ENCODE measurements at regions not wholly inside any gene's neighbourhood (a gene's known extent, or its start where the extent isn't known, plus 50 kb on each side); places are given as distances from the start of the nearest gene placed in this dataset.

DNA sequence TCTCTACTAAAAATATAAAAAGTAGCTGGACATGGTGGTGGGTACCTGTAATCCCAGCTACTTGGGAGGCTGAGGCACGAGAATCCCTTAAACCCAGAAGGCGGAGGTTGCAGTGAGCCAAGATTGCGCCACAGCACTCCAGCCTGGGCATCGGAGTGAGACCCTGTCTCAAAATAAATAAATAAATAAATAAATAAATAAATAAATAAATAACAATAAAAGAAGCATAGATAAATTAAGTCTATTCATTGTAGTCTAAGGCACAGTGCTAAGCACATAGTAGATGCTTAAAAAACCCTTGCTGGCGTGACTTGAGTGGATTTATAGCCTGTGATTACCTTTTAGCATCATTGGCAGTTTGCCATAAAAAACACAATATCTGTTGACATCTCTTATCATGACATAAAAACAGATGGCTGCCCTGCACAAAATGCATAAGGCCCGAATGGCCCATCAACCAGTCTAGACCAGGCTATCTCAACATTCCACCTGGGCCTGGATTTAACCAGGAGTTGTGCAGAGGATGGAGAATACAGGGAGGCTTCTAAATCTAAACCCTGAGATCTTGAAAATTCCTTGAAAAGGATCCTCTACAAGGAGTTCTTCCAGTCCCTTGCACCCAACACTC lies 94.9 kb downstream of the PRLHR start:
- DNase-seq = no peak

DNA sequence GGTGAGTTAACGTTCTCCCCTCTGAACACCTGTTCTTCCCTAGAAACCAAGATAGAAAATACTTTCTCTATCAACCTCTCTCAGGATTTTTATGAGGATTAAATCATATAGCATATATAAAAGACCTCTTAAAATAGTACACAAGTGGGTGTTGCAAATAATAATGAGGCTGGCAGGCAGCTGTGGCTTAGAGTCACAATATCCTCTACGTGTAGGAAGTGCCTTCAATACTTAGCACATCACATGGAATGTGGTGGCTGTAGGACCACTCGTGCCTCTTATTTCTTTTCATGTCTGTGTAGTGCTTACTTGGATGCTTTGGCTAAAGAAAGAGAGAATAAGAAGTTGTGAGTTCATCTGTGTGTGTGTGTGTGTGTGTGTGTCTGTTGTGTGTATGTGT lies 96.3 kb downstream of the PRLHR start:
- DNase-seq = no peak

DNA sequence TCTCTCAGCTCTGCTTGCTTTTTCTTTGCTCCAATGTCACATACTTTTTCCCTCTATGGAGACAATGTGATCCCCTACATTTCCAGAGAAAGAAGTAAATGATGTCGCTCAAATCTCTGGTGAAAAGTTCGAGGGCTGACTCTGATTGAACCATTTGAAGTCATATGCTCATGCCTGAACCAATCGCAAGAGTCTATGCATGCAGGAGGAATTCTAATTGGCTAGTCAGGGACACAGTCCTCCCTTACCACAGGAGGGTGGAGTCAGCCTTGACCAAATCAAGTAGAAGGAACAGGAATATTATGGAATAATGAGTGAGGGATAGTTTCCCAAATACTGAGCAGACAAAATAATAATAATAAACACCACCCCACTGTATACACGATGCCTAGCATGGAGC lies 96.8 kb downstream of the PRLHR start:
- DNase-seq = no peak

DNA sequence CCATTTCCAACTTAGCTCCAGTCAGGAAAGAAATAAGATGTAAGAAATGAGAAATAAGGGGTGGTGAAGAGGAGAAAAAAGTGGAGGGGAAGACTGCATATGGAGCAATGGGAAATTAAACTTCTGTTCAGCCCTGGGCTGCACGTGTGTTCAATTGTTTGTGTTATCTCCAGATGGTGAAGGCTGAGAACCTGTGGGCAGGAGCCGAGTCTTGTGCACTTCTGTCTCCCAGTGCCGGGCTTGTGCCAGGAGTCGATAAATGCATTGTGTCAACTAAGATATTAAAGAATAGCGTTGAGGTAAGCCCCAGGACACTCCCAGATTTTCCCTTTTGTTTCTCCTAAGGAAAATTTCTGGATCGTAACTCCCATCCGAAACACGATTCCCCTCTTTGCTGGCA lies 98.2 kb downstream of the PRLHR start:
- DNase-seq = no peak

DNA sequence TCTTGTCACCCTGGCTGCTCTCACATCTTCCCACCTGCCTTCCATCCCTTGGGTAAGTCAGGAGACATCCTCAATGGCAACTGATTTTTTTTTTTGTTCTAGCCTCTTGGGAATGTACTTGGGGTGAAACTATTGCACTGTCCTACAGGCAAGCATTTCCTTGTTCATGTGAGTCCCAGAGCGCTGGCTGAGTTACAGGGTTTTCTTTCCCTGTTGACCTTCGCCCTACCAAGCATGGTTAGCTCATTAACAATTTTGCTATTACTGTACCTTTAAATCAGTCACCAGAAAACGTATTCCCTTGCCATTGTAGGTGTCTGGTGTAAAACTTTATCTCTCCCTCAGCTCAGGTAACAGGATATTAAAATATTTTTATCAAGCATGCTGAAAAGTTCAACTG lies 98.9 kb downstream of the PRLHR start:
- no peak for DNase-seq

DNA sequence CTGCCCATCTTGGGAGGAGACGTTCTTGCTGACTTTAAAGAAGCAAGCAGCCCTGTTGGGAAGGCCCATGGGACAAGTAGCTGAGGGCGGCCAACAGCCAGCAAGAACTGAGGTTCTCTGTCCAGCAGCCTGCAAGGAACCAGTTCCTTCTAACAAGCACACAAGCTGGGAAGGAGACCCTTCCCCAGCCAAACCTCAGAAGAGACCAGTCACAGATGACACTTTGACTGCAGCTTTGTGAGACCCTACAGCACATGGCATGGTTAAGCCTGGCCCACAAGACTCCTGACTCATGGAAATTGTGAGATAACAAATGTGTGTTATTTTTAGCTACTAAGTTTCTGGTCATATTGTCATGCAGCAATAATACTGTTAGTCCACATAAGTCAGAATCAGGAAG lies 99.9 kb downstream of the PRLHR start:
- no peak for DNase-seq

DNA sequence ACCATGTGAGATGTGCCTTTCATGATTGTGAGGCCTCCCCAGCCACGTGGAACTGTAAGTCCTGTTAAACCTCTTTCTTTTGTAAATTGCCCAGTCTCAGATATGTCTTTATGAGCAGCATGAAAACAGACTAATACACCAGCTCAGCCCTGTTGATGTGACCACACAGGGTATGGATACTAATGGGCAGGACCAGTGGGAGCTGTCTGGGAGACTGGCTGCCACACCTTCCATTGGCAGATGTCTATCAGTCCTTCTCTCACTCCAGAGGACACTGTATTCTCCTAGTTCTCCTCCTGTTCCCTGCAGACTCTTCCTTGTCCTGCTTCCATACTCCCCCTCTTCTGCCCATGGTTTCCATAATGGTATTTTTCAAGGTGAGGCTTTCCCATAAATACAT lies 104.4 kb downstream of the PRLHR start:
- no peak for DNase-seq

DNA sequence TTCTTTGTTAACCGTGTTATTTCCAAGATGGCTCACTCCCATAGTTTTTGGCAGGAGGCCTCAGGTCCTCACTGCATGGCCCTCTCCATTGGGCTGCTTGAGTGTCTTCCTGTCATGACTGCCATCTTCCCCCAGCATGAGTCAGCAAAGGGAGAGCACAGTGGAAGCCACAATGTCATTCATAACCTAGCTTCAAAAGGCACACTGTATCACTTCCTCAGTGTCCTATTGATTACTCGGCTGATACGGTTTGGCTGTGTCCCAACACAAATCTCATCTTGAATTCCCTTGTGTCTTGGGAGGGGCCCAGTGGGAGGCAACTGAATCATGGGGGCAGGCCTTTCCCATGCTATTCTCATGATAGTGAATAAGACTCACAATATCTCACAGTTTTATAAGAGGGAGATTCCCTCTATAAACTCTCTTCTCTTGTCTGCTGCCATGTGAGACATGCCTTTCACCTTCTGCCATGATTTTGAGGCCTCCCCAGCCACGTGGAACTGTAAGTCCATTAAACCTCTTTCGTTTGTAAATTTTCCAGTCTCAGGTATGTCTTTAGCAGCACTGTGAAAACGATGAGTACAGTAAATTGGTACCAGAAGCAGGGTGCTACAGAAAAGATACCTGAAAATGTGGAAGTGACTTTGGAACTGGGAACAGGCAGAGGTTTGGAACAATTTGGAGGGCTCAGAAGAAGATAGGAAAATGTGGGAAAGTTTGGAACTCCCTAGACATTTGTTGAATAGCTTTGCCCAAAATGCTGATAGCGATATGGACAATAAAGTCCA lies 106.5 kb downstream of the PRLHR start:
- no peak for DNase-seq

DNA sequence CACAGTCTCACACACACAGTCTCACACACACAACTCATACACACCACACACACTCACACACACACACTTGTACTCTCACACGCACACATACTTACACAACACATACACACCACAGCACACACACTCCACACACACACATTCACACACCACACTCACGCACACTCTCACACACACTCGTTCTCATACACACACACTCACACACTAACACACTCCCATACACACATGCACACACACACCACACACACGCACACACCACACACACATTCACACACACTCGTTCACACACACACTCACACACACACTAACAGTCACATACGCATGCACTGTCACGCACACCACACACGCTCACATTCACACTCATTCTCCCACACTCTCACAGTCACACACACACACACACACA lies 109.8 kb downstream of the PRLHR start:
- no peak for DNase-seq

DNA sequence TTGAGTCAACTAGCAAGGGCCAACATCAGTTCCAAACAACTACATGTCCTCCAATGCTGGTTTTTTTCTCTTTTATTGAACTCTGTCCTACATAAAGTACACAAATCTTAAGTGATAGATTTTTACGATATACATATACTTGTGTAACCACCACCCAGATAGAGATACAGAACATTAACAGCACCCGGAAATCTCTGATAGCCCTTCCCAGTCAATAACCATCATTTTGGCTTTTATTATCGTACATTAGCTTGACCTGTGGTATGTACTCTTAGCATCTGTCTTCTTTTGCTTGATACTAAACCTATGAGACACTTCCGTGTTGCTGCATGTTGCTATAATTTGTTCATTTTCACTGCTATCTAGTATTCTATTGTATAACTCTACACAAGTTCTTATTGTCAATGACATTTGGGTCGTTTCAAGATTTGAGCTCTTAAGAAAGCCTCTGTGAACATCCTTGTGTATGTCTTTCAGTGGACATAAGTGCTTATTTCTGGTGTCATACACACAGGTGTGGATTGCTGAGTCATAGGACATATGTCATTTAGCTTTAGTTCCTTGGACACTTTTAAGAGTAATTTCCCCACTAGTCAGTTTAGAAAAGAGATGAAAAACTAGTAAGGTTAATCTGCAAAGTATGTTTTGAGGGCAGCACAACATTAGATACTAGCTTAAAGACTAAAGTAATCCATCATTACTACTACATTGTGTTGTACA lies 111.1 kb downstream of the PRLHR start:
- no peak for DNase-seq

DNA sequence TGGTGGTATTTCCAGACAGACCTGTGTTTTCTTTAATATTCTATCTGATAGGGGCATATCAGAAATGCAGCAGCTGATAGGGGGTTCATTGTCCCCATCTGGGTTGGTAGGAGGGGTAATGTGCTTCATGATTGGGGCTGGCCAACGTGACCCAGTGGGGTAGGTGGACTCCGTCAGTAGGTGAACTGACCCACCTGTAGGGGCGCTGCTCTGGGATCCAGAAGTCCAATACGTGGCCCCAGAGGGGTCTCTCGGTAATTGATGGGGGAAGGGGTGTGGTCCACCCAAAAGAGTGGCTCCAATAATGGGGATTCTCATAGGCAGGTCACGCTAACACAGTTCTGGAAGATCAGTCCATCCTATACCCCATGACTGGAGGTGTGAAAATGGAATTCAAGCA lies 112.0 kb downstream of the PRLHR start:
- no peak for DNase-seq

DNA sequence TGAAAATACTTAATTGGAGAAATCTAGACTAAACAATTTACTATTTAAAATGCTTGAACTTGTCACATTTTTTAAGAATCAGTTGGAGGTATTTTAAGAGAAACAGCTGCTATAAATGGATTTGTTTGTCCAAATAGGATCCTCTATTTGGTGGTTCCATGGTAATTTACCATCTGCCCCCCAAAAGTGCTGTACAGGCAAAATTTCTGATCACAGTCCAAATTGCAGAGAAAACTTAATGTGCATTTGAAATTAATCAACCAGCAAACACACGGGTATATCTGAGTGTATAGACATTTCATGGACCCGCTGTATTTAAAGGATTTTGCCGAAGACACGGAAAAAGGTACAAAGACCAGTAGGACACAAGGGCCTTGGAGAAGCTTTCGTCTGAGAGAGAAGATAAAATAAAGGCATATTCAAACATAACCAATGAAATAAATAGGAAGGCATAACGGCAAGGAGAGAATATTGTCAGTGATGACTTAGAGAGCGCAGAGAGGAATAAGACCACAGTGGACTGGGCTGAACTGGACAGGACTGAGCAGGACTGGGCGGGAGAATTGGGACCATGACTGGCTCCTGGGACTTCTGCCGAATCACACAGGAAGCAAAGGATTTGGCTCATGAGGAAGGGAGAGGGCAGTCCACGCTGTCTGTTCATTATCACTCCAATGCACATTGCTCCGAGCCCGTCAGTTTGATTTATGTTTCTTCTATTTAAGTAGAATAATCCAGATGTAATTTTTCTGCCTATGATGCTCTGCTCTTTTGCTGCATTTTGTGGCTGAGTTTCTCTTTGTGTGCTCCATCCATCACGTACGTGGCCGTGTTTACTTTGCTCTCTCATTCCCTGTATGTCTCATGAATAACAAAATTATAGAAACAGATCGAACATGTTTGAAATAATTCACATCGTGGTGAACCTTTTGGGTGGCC lies 112.8 kb downstream of the PRLHR start:
- DNase-seq = no peak

DNA sequence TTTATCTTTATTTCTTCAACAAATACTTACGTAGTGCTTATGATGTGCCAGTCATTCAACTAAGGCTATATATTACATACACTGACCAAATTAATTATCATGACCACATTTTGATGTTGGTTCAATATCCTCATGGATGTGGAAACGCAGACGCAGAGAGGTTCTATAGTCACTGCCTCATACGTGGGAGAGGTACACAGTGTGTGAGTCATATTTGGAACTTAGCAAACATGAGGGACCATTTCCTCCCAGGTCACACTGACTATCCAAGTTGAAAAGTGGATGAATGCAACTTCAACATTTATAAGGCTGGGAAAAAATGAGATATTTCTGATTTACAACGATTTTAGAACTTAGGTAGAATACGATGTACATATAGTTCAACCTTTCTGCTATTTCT lies 113.6 kb downstream of the PRLHR start:
- no peak for DNase-seq

DNA sequence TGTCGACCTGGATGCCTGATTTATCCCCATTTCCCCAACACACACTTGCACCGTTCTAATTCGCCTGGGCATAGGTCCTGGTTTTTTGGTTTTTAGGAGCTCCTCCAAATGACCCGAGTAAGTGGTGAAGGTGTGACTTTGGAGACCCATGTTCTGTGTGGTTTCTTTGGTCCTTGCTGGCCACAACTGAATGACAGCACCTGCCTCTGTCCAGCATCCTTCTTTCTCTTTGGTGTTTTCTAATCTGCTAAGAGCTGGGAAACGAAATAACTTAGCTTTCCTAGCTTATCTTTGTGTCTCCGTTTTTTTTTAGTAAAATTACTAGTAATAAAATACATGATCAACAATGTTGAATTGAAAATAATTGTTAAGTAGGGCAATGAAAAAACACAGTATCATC lies 120.2 kb downstream of the PRLHR start:
- no peak for DNase-seq

DNA sequence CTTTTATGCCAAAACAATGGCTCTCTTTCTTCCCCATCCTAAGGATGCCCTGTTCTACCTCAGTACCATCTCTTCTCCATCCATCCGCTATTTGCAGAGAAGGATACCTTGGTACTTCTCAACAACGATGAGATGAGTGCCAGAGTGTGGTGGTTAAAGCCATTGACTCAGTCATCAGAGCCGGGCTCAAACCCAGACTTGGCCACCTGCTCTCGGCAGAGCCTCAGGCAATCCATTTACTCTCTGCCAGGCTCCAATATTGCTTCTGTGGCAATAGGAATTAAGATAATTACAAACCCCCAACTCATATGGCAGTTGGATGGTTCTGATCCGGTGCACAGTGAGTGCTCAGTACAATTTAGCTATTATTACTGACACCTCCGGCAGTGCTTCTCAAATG lies 121.3 kb downstream of the PRLHR start:
- no peak for DNase-seq

DNA sequence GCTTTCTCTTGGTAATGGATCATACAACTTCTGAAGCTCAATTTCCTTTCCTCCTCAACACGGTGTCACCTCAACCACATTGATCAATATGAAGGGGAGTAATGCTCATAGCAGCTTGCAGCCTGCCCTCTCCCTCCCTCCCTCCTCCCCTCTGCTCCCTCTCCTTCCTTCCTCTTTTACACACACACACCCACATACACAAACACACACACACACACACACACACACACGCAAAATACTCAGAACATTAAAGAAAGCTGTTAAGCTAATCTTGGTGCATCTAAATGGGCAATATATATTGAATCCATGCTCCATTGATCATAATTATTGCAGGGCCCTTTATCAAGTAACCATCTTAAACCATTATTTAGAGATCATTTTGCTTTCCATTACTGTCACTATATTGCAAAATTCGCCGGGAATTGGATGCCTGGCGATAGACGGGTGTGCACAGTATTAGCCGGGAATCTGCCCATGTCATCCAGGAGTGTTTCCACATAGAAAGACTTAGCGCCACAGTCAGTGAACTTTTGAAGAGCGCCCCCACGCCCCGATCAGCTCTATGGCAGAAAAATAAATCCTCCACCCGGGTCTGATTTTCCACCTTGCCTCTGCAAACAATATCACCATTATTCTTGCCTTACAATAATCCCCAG lies 122.0 kb downstream of the PRLHR start:
- DNase-seq = no peak

DNA sequence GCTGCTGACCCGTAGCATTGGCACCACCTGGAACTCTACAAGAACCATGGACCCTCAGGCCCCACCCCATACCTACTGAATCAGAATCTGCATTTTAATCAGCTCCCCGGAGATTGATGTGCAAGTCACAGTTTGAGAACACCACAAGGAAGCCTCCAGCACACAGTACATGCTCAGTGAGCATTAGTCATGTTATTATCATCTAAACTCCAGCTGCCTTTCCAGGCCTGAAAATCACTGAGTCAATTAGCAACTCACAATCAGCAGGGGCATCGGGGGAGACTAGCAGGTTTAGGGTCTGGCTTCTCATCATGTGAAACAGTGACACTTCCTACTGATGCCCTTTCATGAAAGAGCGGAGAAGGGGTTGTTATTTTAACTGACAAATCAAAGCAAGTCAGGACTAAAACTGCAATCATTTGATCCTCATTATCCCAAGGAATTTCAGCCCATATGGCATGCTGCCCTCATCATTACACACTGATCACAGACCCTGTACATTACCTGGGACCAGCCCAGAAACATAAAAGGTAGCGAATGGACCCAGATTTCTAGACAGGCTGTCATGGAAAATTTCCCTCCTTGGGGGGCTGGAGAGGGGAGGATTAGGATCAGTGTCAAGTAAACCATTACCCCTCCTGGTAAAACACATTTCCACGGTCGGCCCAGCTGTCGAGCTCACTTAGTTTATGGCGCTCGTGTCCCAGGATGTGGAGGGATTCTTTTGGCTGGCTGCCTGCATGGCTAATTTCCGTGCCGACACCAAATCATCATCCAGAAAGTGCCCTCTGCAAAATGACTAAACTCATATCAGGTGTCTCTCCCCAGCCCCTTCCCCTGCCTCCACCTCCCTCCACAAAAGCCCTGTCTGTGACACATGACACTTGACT lies 122.8 kb downstream of the PRLHR start:
- DNase-seq = no peak

DNA sequence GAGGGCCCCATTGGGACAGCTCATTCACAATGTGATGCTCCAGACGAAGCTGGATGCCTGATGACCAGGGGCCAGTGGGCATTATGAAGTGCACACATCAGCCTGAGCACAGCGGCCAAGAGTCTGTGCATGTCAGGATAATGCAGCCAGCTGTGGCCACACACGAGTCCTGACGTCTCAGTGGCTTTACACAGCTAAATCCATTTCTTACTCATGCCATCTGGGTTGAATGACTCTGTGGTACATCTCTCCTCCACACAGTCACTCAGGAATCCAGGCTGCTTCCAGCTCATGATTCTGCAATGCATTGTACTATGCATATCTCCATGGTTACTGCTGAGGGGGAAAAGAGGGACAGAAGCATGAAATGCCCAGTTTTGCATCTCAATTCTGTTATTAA lies 123.6 kb downstream of the PRLHR start:
- DNase-seq = no peak

DNA sequence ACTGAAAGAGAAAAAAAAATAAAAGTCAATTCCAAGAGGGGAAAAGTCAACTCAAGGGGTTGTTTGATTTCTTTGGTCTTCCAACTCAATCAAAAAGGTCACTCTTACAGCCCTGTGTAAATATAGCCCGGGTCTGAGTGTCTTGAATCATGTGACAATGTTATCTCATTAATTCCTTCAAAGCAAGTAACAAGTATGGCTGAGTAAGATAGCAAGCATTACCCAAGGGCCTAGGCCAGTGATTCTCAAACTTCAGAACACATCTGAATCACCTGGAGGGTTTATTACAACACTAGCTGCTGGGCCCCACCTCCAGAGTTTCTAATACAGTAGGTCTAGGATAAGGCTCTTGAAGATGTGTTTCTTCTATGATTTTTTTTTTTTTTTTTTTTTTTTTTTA lies 125.0 kb downstream of the PRLHR start:
- no peak for DNase-seq

DNA sequence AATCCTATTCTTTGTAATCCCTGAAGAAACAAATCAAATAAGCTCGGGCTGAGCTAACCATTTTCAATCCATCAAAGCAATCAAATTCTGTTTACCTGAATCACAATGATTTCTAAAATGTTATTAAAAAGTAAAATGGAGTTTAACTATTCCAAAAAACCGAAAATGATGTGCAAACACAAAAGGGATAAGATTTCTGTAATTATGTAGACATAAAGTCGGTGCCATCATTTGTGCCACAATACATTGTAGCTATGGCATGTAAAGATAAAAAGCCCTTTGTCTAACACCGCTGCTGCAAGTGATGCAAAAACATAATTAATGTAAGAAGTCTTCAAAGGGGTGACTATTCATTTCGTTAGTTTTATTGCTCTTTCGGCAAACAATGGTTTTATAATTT lies 125.1 kb upstream of the FAM204A start:
- DNase-seq = no peak

DNA sequence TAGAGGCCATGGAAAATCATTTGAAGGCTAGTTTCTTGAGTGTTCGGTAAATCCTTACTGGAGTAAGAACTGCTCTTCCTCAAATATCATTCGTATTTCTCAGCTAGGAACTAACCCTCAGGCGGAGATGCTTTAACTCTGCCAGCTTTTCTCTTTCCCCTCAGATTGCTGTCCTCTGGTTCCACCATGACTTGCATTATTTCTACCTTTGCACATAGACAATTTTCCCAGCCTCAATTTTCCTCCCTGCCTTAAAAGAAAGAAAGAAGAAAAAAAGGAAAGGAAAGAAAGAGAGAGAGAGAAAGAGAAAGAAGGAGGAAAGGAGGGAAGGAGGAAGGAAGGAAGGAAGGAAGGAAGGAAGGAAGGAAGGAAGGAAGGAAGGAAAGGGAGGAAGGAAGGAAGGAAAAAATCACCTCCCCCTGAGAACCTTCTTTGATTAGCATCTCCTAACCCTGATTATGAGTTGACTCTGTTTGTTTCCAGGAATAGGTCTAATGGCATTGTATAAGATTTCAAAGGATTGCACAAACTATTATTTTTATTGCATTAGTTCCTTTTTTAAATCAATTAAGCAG lies 123.3 kb upstream of the FAM204A start:
- DNase-seq = no peak
